Esophagus squamous epithelium (tissue), 5 donors: ENCODE measurements at regions not wholly inside any gene's neighbourhood (a gene's known extent, or its start where the extent isn't known, plus 50 kb on each side); places are given as distances from the start of the nearest gene placed in this dataset.
A peak's percentile ranks its signal among the peaks of the same experiment; 100 is the strongest.

ENCODE experiments used
- DNase-seq: peaks from one replicate; lab custom pipeline; 2025; lab: John Stamatoyannopoulos, UW
- H3K27ac ChIP-seq, 4 donors: fragments of 200-600 bp; sonication (generic); one replicate each; pipeline ENCODE4 v1.5.1; 2016 to 2019; ENCODE audit warnings: mild to moderate bottlenecking in 1 of 4
- H3K27me3 ChIP-seq, 4 donors: fragments of 200-600 bp; sonication (generic); 1 replicate in 3 of 4; 2 replicates in 1 of 4; pipeline versions ENCODE4 v1.5.1 to v1.6.0; 2017 to 2021; ENCODE audit warnings: antibody characterized with exemption in 1 of 4
- H3K36me3 ChIP-seq, 3 donors: fragments of 200-600 bp; sonication (generic); one replicate each; pipeline ENCODE4 v1.5.1; 2016 to 2019
- H3K4me1 ChIP-seq, 3 donors: fragments of 200-600 bp; sonication (generic); one replicate each; pipeline ENCODE4 v1.5.1; 2017 to 2019
- H3K4me3 ChIP-seq, 4 donors: fragments of 200-600 bp; sonication (generic); 1 replicate in 3 of 4; 2 replicates in 1 of 4; pipeline ENCODE4 v1.5.1; 2016 to 2019; ENCODE audit warnings: mild to moderate bottlenecking in 2 of 4, moderate library complexity in 1 of 4
- H3K9me3 ChIP-seq, 3 donors: fragments of 200-600 bp; sonication (generic); one replicate each; pipeline ENCODE4 v1.5.1; 2016 to 2019
- CTCF ChIP-seq, 6 experiments: fragments of 450-650 bp in 4 of 6; fragments of 200-600 bp in 2 of 6; sonication (generic) in 2 of 6; IDR thresholded peaks; one replicate each; pipeline ENCODE4 v1.5.1; 2016 to 2019; ENCODE audit warnings: antibody characterized with exemption in 6 of 6, mild to moderate bottlenecking in 4 of 6, moderate library complexity in 4 of 6
- POLR2A ChIP-seq, 4 donors: fragments of 450-650 bp; IDR thresholded peaks; one replicate each; pipeline ENCODE4 v1.6.1; 2017; ENCODE audit warnings: antibody characterized with exemption in 4 of 4, mild to moderate bottlenecking in 4 of 4, moderate library complexity in 3 of 4
- WGBS, 2 donors: methylation state at CpG; one replicate each; pipeline ENCODE4 v1.1.5; 2018; 5-methylcytosine and 5-hydroxymethylcytosine counted together
- intact Hi-C: fragments of 100-400 bp; cut with DNase I; formaldehyde crosslinking; loops from one replicate; pipeline ENCODE4 v1.15.0; 2022
- donor health status: DM: yes; HTN: yes; CAD: no.

DNA sequence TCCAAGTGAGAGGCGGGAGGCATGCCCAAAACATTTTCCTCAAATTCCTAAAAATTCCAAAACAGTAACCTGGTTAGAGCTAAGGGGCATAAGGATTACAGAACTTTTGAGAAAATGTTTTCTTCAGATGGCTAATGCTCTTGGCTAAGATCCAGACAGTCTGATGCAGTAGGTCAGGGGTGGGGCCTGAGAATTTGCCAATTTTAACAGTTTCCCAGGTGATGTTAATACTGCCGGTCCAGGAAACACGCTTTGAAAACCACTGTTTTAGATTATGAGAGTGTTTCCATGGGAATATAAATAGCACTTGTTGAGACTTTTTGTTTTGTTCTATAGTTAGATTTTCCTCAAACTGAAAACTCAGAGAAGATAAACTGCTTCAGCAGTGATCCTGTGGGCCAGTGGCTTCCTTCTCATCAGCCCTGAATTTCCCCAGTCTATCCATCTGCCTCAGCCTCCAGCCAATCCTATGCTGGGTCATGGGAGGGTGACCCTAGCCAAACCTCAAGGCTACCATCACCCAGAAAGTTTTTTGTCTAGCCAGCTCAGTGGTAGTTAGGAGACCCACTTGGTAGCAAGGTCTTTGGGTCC, 71.6 kb upstream of the ACP3 start:
- no peaks in the 10 kb centered on the region for H3K9me3 ChIP-seq
- H3K4me3 ChIP-seq = no peak overlapping the region
- peaks cover 0 to 10% (median 0%) of the 10 kb centered on the region in 3 donors for H3K4me1 ChIP-seq
- no peak overlapping the region for H3K27ac ChIP-seq
- H3K27me3 ChIP-seq = peaks cover 0 to 7% (median 0%) of the 10 kb centered on the region in 4 donors
- WGBS, 2 donors = 28% methylated on average over 3 of the region's 3 CpGs
- DNase-seq = no peak
- intact Hi-C loops = no loop called here
- TF ChIP-seq POLR2A (IDR thresholded peaks at IDR 0.05) (no peak), CTCF (IDR thresholded peaks at IDR 0.05) (no peak)
- H3K36me3 ChIP-seq = no peaks in the 10 kb centered on the region

GRCh38 chr3:132246212-132246611, 71.0 kb upstream of the ACP3 start:
- Histone ChIP-seq H3K4me3 (no peak overlapping the region), H3K27ac (no peak overlapping the region), H3K9me3 (no peaks in the 10 kb centered on the region), H3K4me1 (peaks cover 0 to 10% (median 0%) of the 10 kb centered on the region in 3 donors), H3K36me3 (no peaks in the 10 kb centered on the region), H3K27me3 (peaks cover 0 to 7% (median 0%) of the 10 kb centered on the region in 4 donors)
- TF ChIP-seq POLR2A (IDR thresholded peaks at IDR 0.05) = no peak
- no peak for TF ChIP-seq CTCF (IDR thresholded peaks at IDR 0.05)
- WGBS, 2 donors = 77 to 88% methylated on average over 3 of the region's 3 CpGs
- intact Hi-C loops = no loop called here
- no peak for DNase-seq

DNA sequence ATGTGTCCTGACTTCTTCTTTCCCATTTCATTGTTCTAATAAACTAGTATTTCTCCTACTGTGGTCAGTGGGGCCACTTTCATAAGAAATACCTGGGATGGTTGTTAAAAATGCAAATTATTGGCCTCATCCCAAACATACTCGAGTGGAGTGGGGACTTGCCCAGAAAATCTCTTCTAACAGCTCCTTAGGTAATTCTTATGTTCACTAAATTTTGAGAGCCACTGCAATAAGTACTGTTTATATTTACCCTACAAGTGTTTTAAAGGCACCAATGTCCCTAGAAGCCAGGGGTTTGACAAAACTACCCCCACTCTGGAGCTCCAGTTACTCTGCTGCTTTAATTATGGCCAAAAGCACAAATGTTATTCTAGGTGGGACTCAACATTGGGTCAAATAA, 70.0 kb upstream of the ACP3 start:
- 32 to 50% methylated on average over 1 of the region's 1 CpG for WGBS, 2 donors
- Histone ChIP-seq H3K27ac (no peak overlapping the region), H3K4me3 (no peak overlapping the region), H3K36me3 (no peaks in the 10 kb centered on the region), H3K4me1 (peaks cover 0 to 10% (median 0%) of the 10 kb centered on the region in 3 donors), H3K27me3 (peaks cover 0 to 7% (median 0%) of the 10 kb centered on the region in 4 donors), H3K9me3 (no peaks in the 10 kb centered on the region)
- DNase-seq = no peak
- intact Hi-C loops = no loop called here
- TF ChIP-seq POLR2A (IDR thresholded peaks at IDR 0.05) = no peak
- no peak for TF ChIP-seq CTCF (IDR thresholded peaks at IDR 0.05)

DNA sequence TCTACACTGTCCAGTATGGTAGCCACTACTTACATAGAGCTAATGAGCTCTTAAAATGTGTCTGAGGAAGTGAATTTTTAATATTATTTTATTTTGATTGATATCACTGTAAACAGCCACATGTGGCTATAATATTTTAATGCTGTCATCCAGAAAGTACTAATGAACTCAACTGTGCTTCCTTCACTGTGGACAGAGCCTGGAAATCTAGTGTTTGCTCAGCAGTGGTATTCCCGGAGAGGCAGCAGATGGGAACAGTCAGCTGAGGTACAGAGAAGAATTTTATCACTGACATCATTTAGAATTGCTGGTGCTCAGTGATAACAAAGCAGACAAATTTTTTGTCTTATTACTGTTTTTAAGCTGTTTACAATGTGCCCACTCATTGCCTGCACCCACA, 68.7 kb upstream of the ACP3 start:
- no peak for DNase-seq
- TF ChIP-seq CTCF (IDR thresholded peaks at IDR 0.05) (no peak), POLR2A (IDR thresholded peaks at IDR 0.05) (no peak)
- Histone ChIP-seq H3K9me3 (no peaks in the 10 kb centered on the region), H3K4me1 (peaks cover 0 to 10% (median 0%) of the 10 kb centered on the region in 3 donors), H3K4me3 (no peak overlapping the region), H3K27ac (no peak overlapping the region), H3K36me3 (no peaks in the 10 kb centered on the region), H3K27me3 (peaks cover 0 to 7% (median 0%) of the 10 kb centered on the region in 4 donors)
- intact Hi-C loops = no loop called here
- WGBS, 2 donors = 0 to 70% methylated on average over 1 of the region's 1 CpG

- intact Hi-C loops = loop anchor here (5.0 kb wide), 1 partner anchor 89 kb away; no protein-coding TSS in a partner anchor
- H3K36me3 ChIP-seq = no peaks in the 10 kb centered on the region
- peaks cover 0 to 7% (median 0%) of the 10 kb centered on the region in 4 donors for H3K27me3 ChIP-seq
- H3K4me1 ChIP-seq = peaks cover 0 to 9% (median 0%) of the 10 kb centered on the region in 3 donors
- TF ChIP-seq CTCF (IDR thresholded peaks at IDR 0.05) (peak; percentile 29 to 77 (median 64)), POLR2A (IDR thresholded peaks at IDR 0.05) (no peak)
- no peak overlapping the region for H3K27ac ChIP-seq
- DNase-seq = no peak
- 3 to 14% methylated on average over 4 of the region's 4 CpGs for WGBS, 2 donors
- no peaks in the 10 kb centered on the region for H3K9me3 ChIP-seq
- H3K4me3 ChIP-seq = no peak overlapping the region
These were observed 63.8 kb upstream of the ACP3 start for GRCh38 chr3:132253262-132253878.
